Peyer's patch (tissue), 4 donors: ENCODE measurements at regions not wholly inside any gene's neighbourhood (a gene's known extent, or its start where the extent isn't known, plus 50 kb on each side); places are given as distances from the start of the nearest gene placed in this dataset.

Experiments
- DNase-seq, 3 donors: peaks; one replicate each; pipeline ENCODE4 v3.0.0-alpha.2; 2017 to 2019
- H3K27ac ChIP-seq, 4 donors: fragments of 200-600 bp; sonication (generic); one replicate each; pipeline ENCODE4 v1.5.1; 2016 to 2019
- H3K27me3 ChIP-seq, 2 donors: fragments of 200-600 bp; sonication (generic); one replicate each; pipeline ENCODE4 v1.5.1; 2019
- H3K36me3 ChIP-seq, 3 donors: fragments of 200-600 bp; sonication (generic); one replicate each; pipeline ENCODE4 v1.5.1; 2016 to 2019
- H3K4me1 ChIP-seq, 4 donors: fragments of 200-600 bp; sonication (generic); one replicate each; pipeline ENCODE4 v1.5.1; 2016 to 2019
- H3K4me3 ChIP-seq, 4 donors: fragments of 200-600 bp; sonication (generic); 1 replicate in 3 of 4; 2 replicates in 1 of 4; pipeline ENCODE4 v1.5.1; 2016 to 2019; ENCODE audit warnings: mild to moderate bottlenecking in 1 of 4
- H3K9me3 ChIP-seq, 4 donors: fragments of 200-600 bp; sonication (generic); one replicate each; pipeline ENCODE4 v1.5.1; 2016 to 2019; ENCODE audit warnings: mild to moderate bottlenecking in 1 of 4
- POLR2A ChIP-seq, 2 donors: fragments of 450-650 bp; IDR thresholded peaks; one replicate each; pipeline ENCODE4 v1.5.1; 2017; ENCODE audit warnings: antibody characterized with exemption in 2 of 2, mild to moderate bottlenecking in 2 of 2, moderate library complexity in 2 of 2
- TF ChIP-seq, protein P1 (sequence below), 6 experiments: fragments of 450-650 bp in 4 of 6; fragments of 200-600 bp in 2 of 6; sonication (generic) in 1 of 6; IDR thresholded peaks; one replicate each; pipeline ENCODE4 v1.5.1; 2017 to 2019; ENCODE audit warnings: antibody characterized with exemption in 6 of 6, mild to moderate bottlenecking in 3 of 6, moderate library complexity in 1 of 6

DNA sequence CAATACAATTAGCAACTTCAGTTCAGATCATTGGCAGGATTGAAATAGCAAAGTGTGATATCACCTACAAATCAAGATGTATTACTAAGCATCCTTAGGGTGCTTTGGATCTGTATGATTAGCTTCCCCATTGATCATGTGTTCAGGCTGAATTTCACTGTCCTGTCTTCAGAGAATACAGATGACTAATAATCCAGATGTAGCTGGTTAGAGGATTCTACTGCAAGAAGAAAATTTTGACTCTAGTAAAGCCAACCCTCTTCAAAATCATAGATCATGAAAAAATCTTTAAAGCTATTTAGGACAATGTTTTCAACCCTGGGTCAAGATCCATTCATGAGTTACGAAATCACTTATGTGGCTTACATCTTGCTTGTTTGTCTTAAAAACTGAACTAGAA is 184.4 kb downstream of the PTGER3 start:
- no peaks in the 10 kb centered on the region for H3K36me3 ChIP-seq
- H3K9me3 ChIP-seq = no peaks in the 10 kb centered on the region
- DNase-seq = no peak
- no peaks in the 10 kb centered on the region for H3K27me3 ChIP-seq
- no peaks in the 10 kb centered on the region for H3K4me1 ChIP-seq
- TF ChIP-seq, protein P1, sequence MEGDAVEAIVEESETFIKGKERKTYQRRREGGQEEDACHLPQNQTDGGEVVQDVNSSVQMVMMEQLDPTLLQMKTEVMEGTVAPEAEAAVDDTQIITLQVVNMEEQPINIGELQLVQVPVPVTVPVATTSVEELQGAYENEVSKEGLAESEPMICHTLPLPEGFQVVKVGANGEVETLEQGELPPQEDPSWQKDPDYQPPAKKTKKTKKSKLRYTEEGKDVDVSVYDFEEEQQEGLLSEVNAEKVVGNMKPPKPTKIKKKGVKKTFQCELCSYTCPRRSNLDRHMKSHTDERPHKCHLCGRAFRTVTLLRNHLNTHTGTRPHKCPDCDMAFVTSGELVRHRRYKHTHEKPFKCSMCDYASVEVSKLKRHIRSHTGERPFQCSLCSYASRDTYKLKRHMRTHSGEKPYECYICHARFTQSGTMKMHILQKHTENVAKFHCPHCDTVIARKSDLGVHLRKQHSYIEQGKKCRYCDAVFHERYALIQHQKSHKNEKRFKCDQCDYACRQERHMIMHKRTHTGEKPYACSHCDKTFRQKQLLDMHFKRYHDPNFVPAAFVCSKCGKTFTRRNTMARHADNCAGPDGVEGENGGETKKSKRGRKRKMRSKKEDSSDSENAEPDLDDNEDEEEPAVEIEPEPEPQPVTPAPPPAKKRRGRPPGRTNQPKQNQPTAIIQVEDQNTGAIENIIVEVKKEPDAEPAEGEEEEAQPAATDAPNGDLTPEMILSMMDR (IDR thresholded peaks at IDR 0.05) = no peak
- no peak for TF ChIP-seq POLR2A (IDR thresholded peaks at IDR 0.05)
- no peak overlapping the region for H3K27ac ChIP-seq
- H3K4me3 ChIP-seq = no peak overlapping the region

DNA sequence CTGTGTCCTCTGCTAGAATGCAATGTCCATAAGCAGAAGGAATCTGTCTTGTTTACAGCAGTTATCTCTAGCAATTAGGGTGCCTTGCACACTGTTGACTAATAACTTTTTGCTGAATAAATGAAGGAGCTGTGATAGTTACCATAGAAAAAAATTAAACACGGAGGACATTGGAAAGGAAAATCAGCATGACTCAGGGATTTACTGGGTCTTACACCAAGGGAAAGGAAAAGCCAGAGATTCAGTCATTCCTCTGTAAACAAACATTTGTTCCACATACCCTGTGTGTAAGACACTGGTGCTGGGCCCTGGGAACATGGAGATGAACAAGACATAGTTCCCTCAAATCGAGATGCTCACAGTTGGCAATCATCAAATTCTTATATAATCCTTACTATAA is 183.3 kb downstream of the PTGER3 start:
- no peaks in the 10 kb centered on the region for H3K27me3 ChIP-seq
- TF ChIP-seq POLR2A (IDR thresholded peaks at IDR 0.05) = no peak
- TF ChIP-seq, protein P1 (IDR thresholded peaks at IDR 0.05) = no peak
- DNase-seq = no peak
- H3K36me3 ChIP-seq = no peaks in the 10 kb centered on the region
- no peaks in the 10 kb centered on the region for H3K4me1 ChIP-seq
- no peaks in the 10 kb centered on the region for H3K9me3 ChIP-seq
- no peak overlapping the region for H3K4me3 ChIP-seq
- no peak overlapping the region for H3K27ac ChIP-seq

DNA sequence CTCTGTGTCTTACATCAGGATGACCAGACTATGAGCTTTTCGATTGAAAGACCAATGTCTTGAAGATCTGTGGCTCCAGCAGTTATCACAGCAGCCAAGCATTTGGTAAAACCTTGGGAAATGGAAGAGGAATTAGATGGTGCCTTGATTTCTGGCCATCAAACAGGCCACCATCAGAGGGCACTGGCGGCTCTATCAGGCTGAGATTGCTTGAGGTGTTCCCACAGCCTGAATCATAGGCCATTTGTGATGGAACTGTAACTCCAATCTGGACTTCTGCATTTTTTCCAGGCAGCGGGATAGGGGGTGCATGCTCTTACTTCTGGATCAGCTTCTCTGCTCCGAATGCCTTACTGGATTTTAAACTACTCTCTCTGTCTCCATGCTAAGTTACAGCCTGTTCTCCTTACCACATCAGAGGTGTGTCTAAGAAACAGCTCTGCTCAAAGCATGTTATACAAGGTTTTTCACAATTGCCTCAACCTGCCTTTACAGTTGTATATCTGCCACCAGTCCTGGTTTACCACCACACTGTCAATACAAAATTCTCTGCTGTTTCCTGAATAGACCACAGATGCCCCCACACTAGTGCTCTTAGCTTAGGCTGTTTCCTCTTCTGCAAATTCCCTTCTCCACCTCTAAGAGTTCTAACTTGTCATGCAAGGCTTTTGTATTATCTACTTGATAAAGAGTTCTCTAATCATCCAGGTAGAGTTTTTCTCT is 180.9 kb downstream of the PTGER3 start:
- Histone ChIP-seq H3K4me1 (no peaks in the 10 kb centered on the region), H3K27me3 (no peaks in the 10 kb centered on the region), H3K27ac (no peak overlapping the region), H3K9me3 (peaks cover 0 to 3% (median 0%) of the 10 kb centered on the region in 4 donors), H3K36me3 (no peaks in the 10 kb centered on the region), H3K4me3 (no peak overlapping the region)
- no peak for DNase-seq
- TF ChIP-seq POLR2A (IDR thresholded peaks at IDR 0.05) = no peak
- TF ChIP-seq, protein P1 (IDR thresholded peaks at IDR 0.05) = no peak

GRCh38 chr1:70871790-70872189 is 175.8 kb downstream of the PTGER3 start:
- no peak for DNase-seq
- Histone ChIP-seq H3K27ac (no peak overlapping the region), H3K4me3 (no peak overlapping the region), H3K9me3 (peaks cover 0 to 3% (median 0%) of the 10 kb centered on the region in 4 donors), H3K36me3 (no peaks in the 10 kb centered on the region), H3K27me3 (no peaks in the 10 kb centered on the region), H3K4me1 (no peaks in the 10 kb centered on the region)
- TF ChIP-seq, protein P1 (IDR thresholded peaks at IDR 0.05) = no peak
- TF ChIP-seq POLR2A (IDR thresholded peaks at IDR 0.05) = no peak

DNA sequence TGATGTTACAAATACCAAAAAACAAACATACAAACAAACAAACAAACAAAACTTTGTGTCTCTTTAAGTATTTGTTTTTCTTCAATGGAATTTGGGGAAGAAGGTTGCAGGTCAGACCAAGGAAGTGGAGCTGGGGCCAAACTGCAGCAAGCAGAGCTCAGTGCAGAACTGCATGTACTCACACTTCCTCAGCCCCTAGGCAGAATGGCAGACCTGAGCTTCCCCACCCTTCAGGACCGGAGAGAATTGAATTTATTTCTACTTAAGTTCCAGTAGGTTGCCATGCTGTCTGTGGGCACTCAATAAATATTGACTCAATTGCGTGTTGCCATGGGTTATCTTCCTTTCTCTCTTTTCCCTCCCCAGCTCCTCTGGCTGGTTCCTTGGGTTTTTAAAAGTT is 173.6 kb downstream of the PTGER3 start:
- Histone ChIP-seq H3K36me3 (no peaks in the 10 kb centered on the region), H3K4me1 (no peaks in the 10 kb centered on the region), H3K27ac (no peak overlapping the region), H3K9me3 (peaks cover 0 to 3% (median 0%) of the 10 kb centered on the region in 4 donors), H3K4me3 (no peak overlapping the region), H3K27me3 (no peaks in the 10 kb centered on the region)
- DNase-seq = peak in 1 of 3 donors; percentile 46
- TF ChIP-seq, protein P1 (IDR thresholded peaks at IDR 0.05) = no peak
- TF ChIP-seq POLR2A (IDR thresholded peaks at IDR 0.05) = no peak
